WI38 (cell line): ENCODE measurements at regions not wholly inside any gene's neighbourhood (a gene's known extent, or its start where the extent isn't known, plus 50 kb on each side); places are given as distances from the start of the nearest gene placed in this dataset.
A peak's percentile ranks its signal among the peaks of the same experiment; 100 is the strongest.

Source experiments
- H3K4me3 ChIP-seq: 2 replicates; pipeline ENCODE4 v1.5.1; 2011; ENCODE audit warnings: low read depth, mild to moderate bottlenecking, control low read depth, low read length
- TF ChIP-seq, protein P1 (sequence below): IDR thresholded peaks from 2 replicates; pipeline ENCODE4 v1.5.1; 2012; ENCODE audit warnings: low read depth, mild to moderate bottlenecking, control low read depth, low read length

DNA sequence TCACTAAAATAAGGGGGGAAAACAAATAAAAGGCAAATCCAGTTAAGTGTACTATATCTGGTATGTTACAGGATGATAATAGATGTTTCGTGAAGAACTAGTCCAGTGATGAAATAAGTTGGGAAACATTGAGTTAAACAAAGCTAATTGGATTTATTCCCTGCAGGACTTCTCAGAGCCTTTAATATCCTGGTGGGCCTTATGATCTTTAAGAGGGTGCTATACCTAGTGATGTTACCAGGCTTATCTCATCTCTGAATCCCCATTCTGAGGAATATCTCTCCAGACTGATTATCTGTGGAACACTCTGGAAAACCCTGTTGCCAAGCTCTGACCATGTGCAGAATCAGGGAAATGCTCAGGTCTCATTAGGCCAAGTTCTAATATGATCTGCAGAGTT, 54.8 kb upstream of the POMGNT2 start:
- TF ChIP-seq, protein P1, sequence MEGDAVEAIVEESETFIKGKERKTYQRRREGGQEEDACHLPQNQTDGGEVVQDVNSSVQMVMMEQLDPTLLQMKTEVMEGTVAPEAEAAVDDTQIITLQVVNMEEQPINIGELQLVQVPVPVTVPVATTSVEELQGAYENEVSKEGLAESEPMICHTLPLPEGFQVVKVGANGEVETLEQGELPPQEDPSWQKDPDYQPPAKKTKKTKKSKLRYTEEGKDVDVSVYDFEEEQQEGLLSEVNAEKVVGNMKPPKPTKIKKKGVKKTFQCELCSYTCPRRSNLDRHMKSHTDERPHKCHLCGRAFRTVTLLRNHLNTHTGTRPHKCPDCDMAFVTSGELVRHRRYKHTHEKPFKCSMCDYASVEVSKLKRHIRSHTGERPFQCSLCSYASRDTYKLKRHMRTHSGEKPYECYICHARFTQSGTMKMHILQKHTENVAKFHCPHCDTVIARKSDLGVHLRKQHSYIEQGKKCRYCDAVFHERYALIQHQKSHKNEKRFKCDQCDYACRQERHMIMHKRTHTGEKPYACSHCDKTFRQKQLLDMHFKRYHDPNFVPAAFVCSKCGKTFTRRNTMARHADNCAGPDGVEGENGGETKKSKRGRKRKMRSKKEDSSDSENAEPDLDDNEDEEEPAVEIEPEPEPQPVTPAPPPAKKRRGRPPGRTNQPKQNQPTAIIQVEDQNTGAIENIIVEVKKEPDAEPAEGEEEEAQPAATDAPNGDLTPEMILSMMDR: no peak

DNA sequence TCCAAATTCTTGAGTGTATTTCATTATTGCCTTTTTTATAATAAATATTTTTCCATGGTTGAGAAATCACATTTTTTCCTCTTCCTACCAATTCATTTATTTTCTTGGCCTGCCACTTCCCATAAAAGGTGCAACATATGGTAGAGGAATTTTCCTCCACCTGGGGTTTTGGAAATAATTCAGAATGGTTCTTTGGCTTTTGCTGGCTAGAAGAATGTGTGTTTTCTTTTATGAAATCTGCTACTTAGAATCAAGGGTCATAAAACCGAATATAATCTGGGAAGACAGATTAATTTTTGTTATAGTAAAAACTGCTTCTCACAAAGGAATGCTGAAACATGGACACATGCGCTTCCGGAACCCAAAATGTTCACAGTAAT, 54.0 kb upstream of the POMGNT2 start:
- TF ChIP-seq, protein P1: no peak

More for the DNA sequence above, 54.8 kb upstream of the POMGNT2 start:
- H3K4me3 ChIP-seq: no peak overlapping the region

DNA sequence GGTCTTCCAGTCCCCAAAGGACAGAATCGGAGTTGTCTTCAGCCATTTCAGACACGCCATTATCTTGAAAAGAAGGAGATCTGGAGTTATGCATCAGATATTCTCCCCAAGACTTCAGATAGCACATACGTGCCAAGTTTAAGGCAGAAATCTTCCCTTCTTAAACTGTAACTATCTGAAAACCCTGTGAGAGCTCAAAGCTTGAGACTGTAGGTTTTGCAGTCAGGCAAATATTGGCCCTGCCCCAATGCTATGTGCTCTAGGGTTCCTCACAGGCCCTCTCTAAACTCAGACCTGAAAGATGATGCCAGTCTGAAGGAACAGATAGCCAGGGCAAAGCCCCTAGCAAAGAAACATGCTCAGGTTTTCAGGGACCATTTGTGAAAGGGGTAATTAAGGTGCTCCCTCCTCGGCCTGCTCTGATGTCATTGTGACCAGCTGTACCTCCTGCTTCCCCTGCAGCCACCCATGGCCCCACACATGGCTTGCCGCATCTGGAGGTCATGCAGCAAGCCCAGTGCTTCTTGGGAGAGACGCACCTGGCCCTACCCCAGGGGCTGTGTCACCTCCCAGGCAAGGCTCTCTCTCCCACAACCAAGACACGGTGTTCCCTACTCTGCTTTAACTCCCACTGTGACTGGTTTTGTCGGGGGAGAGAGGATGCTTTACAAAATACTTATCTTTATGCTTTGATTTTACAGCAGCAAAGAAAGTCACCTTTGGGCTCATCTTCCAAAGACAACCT, 53.4 kb upstream of the POMGNT2 start:
- no peak overlapping the region for H3K4me3 ChIP-seq
- TF ChIP-seq, protein P1: no peak

More for the DNA sequence above, 54.0 kb upstream of the POMGNT2 start:
- H3K4me3 ChIP-seq: no peak overlapping the region

DNA sequence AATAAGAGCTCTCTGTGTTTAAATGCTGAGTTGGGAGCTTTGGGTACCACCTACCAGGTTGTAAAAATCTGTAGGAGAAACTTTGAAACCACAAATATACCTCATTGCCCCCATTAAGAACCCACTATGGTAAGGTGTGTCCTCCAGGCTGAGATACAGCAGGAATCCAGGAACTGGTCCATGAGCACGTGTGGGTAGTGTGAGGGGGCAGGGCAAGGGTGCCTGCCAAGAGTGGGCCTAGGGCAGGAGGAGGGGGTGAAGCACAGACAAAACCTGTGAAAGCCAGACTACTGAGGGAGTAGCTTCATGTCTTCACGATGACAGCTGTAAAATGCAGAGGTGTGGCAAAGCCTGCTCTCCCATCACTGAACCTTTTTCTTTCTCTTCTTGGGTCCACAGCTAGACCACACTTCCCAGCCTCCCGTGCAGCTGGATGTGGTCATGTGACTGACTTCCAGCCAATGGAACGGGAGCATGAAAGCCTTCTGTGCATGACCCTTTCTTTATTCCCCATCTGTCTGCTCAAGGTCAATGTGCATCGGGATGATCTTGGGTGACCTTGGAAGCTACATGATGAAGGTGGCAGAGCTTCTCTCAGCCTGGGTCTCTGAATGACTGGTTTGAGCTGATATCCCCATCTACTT, 51.1 kb upstream of the POMGNT2 start:
- TF ChIP-seq, protein P1: no peak

DNA sequence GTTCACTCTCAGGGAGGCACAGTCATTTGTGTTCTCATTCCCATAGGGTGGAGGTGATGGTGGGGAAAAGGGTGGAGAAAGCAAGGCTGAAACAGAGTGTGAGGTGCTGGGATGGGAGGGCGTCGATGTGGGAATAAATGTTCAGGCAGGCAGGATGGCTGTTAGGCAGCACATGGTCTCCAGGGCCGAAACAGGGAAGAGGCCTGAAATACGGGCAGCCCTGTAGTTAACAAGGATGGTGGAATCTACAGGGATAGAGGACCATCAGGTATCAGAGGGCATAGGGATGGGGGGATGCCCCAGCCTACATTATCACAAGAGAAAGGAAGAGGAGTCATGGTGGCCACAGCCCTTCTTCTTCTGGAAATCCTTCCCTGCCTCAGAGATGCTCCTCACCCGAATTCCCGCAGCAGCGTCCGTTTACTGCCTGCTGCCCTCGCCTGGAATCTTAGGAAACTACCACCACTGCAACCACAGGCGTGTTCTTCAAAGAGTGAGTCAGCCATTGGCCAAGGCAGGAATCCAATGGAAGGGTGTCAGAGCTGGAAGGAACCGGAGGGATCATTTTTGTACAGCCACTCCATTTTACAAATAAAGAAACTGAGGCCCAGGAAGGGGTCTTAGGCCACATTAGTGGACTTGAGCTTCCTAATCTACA, 49.7 kb upstream of the POMGNT2 start:
- H3K4me3 ChIP-seq: no peak overlapping the region
- TF ChIP-seq, protein P1: peak; percentile 80

More for the DNA sequence above, 51.1 kb upstream of the POMGNT2 start:
- no peak overlapping the region for H3K4me3 ChIP-seq
